ENCODE measurements at regions not wholly inside any gene's neighbourhood (a gene's known extent, or its start where the extent isn't known, plus 50 kb on each side); places are given as distances from the start of the nearest gene placed in this dataset.
"Not testable (repeated sequence)": the region's sequence is repeated elsewhere in the genome, so short reads cannot be mapped to it uniquely, and the experiment has no call there.

DNA sequence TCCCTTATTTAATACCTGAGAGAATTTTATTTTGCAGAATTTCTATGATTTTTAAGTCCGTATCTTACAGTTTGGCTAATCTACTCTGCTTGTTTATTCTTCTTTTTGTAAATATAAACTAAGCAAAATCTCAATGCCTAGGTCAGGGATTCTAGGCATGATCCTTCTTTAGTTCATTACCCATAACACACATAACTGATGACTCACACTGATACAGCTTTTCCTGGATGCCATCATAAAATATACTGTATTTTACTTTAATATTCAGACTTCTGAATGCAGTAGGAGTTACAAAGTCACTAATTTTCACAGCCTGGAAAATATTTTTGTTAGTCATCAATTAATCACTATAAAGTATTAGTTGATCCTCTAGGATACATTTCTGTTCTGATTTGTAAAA lies 898.2 kb upstream of the RAG2 start:
- no peak for DNase-seq (ENCODE audit: low read depth in 1 of 2, low spot score in 1 of 2)

DNA sequence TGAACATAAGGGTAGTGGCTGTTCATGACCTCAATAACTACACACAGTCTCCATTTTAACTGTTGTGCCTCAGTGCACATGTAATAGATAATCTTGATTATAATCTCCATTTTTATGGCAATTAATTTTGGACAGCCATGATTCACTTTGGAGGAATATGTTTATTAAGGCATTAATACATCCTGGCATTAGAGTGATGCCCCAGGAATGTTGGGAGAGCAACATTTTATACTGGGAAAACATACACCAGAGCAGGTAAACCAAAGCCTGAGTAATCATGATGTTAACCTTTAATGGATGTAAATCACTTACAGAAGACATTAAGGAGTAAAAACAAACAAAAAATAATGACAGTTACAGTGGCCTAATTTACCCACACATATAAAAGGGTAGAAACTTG lies 886.3 kb upstream of the RAG2 start:
- DNase-seq (ENCODE audit: low read depth in 1 of 2, low spot score in 1 of 2), result no peak

DNA sequence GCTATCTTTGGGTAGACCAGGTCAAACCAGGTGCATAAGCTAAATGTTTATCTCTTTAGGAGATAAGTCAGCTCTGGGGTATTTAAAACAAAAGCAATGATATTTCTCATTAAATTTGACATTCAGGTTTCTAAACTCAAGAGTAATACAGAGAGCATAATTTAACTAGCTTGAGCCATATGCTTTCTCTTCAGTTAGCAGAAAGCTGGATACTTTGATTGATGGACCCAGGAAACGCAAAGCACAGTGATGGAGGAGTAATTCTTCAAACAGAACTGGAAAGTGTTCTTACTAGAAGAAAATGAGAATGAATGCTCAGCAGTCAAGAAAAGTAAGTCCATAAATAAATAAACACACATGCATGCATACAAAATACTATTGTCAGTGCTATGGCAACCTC lies 885.7 kb upstream of the RAG2 start:
- no peak for DNase-seq (ENCODE audit: low read depth in 1 of 2, low spot score in 1 of 2)

DNA sequence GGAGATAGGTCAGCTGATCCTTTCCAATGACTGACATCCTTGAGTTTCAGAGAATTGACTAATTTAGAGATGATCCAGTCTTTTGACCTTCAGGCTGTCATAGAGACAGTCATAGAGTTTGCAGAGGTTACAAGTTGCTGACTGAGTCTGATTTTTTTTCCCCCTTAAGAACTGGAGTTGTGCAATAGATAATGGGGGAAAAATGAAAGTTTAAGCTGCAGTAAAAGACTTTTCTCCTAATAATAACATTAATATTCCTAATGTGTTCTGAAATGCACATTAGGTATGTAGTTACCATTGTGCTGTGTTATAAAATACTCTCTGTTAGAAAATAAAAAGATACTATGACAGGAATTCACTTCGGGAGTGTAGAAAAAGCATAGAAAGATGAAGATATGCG lies 876.9 kb upstream of the RAG2 start:
- no peak for DNase-seq (ENCODE audit: low read depth in 1 of 2, low spot score in 1 of 2)

DNA sequence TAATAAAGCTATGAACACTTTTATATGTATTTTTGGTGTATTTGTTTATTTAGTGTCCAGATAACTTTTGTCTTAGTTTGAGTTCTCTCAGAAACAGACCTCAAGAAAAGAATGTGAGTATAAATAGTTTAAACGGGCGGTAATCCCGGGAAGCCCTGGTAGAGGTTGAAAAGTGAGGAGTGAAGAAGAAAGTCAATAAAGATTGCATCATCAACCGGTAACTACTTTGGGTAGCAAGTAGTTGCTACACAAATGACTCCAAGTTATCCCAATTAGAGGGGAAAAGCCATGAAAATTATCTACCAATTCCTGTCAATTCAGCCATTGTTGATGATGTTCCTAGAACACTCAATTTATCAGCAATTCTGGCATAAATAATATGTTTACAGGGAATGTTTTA lies 870.3 kb upstream of the RAG2 start:
- DNase-seq (ENCODE audit: low read depth in 1 of 2, low spot score in 1 of 2), result no peak

DNA sequence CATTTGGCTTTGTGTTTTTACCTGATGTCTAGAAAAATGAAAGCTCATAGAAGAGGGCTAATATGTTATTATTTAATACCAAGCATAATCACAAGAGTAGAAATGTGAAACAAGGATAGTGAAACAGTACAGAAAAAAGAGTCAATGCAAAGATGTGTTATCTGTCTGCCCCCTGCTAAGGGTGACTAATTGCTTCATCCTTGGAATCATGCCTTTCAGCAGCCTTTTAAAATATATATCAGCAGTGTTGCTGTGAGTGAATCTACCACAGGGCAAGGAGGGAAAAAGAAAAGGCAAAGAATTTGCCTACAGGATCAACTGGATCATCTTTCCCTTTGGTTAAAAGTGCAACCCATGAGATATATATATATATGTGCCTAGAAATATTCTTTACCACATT lies 867.2 kb upstream of the RAG2 start:
- DNase-seq (ENCODE audit: low read depth in 1 of 2, low spot score in 1 of 2), result no peak

DNA sequence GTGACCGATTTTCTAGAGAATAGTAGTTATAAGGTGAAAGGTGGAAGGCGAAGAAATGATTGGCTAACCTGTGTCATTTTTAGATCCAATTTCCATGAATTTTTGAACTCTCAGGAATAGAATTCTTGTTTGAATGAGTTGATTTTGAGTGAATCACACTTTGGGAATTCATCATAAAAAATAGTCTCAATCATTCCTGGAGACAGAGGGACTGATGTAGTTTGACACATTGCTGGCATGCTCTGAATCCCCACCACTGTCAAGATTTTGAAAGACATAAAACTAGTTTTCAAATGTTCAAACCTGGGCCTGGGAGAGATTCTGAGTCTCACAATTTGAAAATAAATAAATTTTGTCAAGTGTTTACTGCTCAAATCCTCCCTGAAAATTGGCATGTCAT lies 861.4 kb upstream of the RAG2 start:
- no peak for DNase-seq (ENCODE audit: low read depth in 1 of 2, low spot score in 1 of 2)

DNA sequence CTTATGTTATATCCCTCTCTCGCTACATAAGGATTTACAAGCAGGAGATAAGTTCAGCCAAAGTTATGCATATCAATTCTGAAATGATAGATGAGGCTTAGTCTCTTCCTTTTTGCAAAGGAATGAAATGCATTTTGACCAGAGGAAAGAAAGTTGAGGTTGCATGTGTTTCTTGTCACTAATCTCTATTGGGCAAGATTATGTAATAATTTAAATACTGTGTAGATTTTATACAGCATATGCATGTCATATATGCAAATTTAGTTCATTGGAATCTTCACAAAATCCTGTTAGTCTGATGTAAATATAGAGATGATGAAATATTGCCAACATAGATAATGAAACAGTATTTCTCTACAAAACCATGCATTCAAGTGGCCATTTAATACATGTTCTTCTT lies 858.7 kb upstream of the RAG2 start:
- no peak for DNase-seq (ENCODE audit: low read depth in 1 of 2, low spot score in 1 of 2)

DNA sequence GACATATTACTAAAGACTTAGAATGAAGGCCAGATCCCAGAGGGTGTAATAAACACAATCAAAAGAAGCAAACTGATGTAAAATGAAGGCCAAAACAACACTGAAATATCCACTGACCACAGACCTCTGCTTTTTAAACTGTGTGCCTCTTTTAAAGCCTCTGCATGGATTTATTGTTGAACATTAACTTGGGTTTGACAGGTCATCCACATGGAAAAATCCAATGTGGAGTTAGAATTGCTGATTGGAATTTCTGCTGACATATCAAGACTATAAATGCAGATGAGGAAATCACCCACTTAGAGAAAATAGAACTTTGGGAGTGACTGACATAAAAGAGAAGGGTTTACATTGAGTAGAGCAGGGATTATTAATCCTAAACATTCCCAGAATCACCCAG lies 853.9 kb upstream of the RAG2 start:
- DNase-seq (ENCODE audit: low read depth in 1 of 2, low spot score in 1 of 2), result no peak

DNA sequence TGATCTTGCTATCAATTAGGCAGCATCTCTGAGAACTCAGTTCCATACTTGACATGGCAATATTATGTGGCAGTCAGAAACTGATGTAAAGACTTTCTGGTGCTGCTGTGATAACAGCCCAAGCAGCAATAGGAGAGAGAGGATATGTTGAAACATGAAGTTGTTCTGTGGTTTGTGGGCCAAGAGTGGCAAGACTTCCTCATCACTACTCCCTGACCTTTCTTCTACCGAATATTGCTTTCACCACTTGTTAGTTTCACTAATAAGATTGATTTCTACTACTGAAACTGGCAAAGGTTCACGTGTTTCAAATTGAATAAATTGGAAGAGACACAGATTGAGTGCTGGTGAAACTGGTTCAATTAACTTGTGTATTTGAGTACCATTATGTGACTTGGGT lies 852.6 kb upstream of the RAG2 start:
- no peak for DNase-seq (ENCODE audit: low read depth in 1 of 2, low spot score in 1 of 2)

DNA sequence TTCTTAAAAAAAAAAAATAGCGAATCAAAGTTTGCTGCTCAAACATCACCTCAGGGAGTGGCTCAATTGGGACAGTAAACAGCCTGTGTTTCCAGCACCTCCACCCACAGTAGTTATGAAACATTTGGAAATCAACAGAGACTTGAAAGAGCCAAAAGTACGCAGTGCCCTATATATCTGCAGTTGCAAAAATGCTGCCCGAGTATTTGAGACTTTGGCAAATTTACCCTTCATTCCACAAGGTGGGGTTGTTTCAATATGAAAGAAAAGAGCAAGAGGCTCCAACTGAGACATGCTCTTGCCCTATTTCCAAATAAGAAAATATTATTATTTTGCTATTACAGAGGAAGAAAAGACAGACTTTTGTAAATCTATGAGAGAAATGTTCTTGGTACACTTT lies 851.1 kb upstream of the RAG2 start:
- no peak for DNase-seq (ENCODE audit: low read depth in 1 of 2, low spot score in 1 of 2)

DNA sequence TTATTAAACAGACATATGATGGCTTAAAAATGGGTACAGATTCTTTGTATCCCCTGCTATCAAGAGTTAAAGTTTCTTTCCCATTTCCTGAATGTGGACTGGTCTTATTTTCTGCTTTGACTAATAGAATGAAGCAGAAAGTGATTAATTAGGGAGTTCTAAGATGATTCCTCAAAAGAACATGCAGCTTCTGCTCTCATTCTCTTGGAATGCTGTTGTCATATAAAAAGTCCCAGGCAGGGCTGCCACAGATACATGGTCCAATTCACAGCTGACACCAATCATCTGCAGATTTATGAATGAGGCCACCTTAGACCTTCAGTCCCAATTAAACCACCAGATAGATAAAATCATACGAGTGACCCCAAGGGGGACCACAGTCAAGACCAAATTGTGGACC lies 844.5 kb upstream of the RAG2 start:
- DNase-seq (ENCODE audit: low read depth in 1 of 2, low spot score in 1 of 2), result no peak

DNA sequence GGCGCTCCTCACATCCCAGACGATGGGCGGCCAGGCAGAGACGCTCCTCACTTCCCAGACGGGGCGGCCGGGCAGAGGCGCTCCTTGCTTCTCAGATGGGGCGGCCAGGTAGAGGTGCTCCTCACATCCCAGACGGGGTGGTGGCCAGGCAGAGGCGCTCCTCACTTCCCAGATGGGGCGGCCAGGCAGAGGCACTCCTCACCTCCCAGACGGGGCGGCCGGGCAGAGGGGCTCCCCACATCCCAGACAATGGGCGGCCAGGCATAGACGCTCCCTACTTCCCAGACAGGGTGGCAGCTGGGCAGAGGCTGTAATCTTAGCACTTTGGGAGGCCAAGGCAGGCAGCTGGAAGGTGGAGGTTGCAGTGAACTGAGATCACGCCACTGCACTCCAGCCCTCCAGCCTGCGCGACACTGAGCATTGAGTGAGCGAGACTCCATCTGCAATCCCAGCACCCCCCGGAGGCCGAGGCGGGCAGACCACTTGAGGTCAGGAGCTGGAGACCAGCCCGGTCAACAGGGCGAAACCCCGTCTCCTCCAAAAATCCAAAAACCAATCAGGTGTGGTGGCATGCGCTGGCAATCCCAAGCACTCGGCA lies 833.7 kb upstream of the RAG2 start:
- not testable (repeated sequence) for DNase-seq (ENCODE audit: low read depth in 1 of 2, low spot score in 1 of 2)

DNA sequence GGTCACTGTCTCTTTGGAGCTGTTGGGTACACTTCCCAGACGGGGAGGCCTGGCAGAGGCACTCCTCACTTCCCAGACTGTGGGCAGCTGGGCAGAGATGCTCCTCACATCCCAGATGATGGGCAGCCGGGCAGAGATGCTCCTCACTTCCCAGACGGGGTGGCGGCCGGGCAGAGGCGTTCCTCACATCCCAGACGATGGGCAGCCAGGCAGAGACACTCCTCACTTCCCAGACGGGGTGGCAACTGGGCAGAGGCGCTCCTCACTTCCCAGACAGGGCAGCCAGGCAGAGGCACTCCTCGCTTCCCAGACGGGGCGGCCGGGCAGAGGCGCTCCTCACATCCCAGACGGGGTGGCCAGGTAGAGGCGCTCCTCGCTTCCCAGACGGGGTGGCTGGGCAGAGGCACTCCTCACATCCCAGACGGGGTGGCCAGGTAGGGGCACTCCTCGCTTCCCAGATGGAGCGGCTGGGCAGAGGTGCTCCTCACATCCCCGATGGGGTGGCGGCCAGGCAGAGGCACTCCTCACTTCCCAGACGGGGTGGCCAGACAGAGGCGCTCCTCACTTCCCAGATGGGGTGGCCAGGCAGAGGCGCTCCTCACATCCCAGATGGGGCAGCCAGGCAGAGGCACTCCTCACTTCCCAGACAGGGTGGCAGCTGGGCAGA lies 833.1 kb upstream of the RAG2 start:
- not testable (repeated sequence) for DNase-seq (ENCODE audit: low read depth in 1 of 2, low spot score in 1 of 2)

DNA sequence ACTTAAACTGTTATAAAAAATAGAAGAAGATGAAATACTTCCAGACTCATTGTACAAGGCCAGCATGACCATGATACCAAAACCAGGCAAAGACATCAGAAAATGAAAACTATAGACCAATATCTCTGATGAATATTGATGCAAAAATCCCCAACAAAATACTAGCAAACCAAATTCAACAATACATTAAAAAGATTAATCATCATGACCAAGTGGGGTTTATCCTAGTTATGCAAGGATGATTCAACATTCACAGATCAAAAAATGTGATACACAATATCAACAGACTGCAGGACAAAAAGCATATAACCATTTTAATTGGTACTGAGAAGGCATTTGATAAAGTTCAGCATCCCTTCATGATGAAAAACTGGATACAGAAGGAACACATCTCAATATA lies 824.5 kb upstream of the RAG2 start:
- DNase-seq (ENCODE audit: low read depth in 1 of 2, low spot score in 1 of 2), result no peak

DNA sequence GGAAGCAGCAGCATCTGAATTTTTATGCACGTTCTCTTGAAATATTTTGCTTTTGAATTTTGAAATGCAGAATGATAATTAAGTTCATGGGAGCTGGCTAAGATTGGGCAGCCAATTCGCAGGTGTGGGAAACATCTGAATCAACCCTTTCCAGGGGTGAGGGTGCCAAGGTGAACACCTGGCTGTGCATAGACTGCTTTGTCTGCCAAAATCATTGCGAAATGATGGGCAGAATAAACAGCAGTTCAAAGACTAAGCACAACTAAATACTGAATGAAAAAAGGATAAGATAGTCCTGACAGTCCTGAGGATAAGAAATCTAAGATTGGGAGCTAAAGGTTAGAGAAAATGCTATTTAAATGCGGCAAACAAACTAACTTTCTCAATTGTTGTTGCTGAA lies 813.3 kb upstream of the RAG2 start:
- DNase-seq (ENCODE audit: low read depth in 1 of 2, low spot score in 1 of 2), result no peak

DNA sequence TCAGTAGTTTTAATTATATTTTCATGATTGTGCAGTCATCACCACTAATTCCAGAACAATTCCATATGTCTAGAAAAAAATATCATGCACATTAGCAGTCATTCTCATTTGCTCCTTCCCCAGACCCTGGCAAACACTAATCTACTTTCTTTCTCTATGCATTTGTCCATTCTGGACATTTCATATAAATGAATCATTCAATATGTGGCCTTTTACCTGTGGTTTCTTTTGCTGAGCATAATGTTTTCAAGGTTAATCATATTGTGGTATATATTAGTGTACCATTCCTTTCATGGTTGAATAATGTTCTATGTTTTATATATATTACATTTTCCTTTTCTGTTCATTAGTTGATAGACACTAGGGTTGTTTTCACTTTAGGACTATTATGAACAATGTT lies 811.1 kb upstream of the RAG2 start:
- no peak for DNase-seq (ENCODE audit: low read depth in 1 of 2, low spot score in 1 of 2)

DNA sequence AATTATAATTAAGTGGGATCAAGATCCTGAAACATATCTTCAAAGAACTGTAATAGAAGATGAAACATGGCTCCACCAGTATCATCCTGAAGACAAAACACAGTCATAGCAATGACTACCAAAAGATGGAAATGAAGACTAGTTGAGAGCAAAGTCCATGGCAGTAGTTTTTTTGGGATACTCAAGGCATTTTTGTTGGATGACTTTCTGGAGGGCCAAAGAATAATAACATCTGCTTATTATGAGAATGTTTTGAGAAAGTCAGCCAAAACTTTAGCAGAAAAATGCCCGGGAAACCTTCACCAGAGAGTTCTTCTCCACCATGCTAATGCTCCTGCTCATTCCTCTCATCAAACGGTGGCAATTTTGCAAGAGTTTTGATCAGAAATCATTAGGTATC lies 809.4 kb upstream of the RAG2 start:
- DNase-seq (ENCODE audit: low read depth in 1 of 2, low spot score in 1 of 2), result no peak

DNA sequence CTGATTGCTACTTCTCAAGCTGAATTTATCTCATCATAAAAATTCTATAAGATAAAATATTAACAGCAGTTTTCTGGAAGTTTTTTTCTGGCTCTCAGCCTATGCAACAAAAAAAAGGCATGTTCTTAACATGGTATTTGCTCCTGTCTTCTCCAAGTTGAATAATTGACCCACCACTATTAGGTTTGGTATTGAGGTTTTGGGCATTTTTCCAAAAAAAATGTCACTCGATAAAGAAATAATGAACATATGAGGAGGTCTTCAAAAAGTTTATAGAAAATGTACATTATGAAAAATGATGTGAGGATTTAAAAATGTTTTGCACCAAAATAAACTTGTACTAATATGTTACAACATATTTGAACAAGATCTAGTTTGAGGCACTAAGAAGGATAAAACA lies 808.6 kb upstream of the RAG2 start:
- DNase-seq (ENCODE audit: low read depth in 1 of 2, low spot score in 1 of 2), result no peak

DNA sequence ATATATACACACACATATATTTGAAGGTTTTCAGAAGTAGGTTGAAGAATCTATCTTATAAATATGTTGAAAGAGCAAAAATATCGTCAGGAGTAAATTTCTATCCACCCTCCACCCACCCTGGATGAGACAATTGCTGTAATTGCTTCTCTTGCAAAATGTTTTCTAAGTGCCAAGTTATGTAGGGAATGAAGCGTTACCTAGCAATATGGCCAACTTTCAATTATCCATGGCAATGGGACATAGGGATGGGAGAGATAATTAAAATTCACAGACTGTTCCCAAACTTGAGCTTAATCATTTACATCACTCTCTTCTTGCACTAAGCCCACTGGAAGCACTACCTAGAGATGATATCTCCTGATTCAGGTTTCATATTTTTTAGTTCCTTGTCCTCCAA lies 806.2 kb upstream of the RAG2 start:
- no peak for DNase-seq (ENCODE audit: low read depth in 1 of 2, low spot score in 1 of 2)

DNA sequence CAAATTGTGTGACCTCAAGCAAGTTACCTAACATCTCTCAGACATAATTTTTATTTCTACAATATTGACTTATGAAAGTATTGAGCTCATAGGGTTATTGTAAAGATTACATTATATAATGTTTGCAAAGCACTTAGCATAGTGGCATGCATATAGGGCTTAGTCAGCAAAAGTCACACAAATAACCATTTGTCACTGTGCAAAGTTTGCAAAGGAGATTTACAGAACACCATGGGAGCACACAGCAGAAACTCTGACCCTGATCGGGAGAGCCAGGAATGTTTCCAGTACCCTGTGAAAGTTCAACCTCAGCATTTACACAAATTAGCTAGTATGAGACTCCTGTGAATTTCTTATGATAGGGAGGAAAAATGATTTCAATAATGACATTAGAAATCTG lies 804.6 kb upstream of the RAG2 start:
- no peak for DNase-seq (ENCODE audit: low read depth in 1 of 2, low spot score in 1 of 2)

DNA sequence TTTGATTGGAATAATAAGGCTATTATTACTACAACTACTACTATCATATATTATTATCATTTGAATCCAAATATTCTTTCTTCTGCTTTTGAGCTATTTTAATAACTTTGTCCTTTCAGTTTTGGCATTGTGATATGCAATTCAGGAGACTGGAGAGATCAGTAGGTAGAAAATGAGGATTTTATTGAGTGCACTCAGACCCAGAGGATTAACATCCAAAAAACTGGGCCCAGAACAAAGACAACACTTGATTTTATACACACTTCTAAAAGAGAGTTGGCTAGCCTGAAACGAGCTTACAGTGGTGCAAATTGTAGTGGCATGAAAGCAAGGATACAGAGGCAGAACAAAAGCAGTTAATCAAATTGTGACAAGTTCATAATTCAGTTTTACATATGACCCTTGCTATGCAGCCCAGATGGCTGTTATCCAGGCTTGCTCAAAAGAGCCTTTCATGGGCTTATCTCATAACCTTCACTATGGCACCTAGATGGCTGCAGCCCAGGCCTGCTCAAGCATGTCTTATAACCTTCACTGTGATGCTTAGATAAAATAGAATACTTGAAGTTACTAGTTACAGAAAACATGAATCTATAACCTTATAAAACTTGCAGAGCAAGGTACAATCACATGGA lies 796.3 kb upstream of the RAG2 start:
- no peak for DNase-seq (ENCODE audit: low read depth in 1 of 2, low spot score in 1 of 2)

DNA sequence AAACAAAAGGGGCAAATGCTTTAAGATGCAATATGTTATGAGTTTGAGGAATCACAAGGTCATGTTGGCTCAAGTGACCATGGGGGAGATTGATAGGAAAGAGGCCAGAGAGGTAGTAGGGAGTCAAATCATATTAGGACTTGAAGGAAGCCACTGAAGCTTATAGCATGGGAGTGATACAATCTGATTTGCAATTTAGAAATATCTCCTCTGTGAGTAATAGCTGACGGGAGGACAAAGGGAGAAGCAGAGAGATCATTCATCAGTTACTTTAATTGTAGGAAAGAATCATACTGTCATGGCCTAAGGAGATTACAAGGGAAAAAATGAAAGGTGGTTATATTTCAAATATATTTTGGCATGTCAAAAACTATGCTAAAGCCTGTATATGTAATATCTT lies 793.6 kb upstream of the RAG2 start:
- DNase-seq (ENCODE audit: low read depth in 1 of 2, low spot score in 1 of 2), result no peak
